ENCODE measurements at regions not wholly inside any gene's neighbourhood (a gene's known extent, or its start where the extent isn't known, plus 50 kb on each side); places are given as distances from the start of the nearest gene placed in this dataset.
"Not testable (repeated sequence)": the region's sequence is repeated elsewhere in the genome, so short reads cannot be mapped to it uniquely, and the experiment has no call there.

DNA sequence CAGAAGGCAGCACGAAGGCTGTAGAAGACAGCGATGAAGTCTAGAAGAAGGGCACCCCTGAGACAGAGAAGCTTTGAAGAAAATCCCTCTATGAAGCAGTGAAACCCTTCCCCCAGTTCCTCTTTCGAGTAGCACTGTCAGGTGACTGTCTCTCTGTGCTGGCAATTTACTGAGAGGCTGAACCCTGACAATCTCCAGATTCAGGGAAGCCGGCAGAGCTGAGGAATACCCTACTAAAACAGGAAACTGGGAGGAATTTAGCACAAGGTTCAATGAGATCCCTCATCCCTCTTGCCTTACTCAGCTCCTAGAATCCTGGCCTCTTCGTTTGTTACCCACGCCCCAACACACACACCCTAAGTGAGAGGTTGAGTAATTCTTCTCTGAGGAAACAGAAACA is 239.7 kb upstream of the NOCT start:
- no peaks in the 10 kb centered on the region for H3K4me1 ChIP-seq (ENCODE audit: control insufficient read depth, insufficient read depth, low read length)
- H3K27me3 ChIP-seq (ENCODE audit: control insufficient read depth, insufficient read depth, low read length) = no peaks in the 10 kb centered on the region
- H3K9me3 ChIP-seq (ENCODE audit: control insufficient read depth, low read length) = no peaks in the 10 kb centered on the region
- H3K36me3 ChIP-seq (ENCODE audit: control insufficient read depth, insufficient read depth, low read length) = no peaks in the 10 kb centered on the region
- H3K4me3 ChIP-seq (ENCODE audit: low read length) = no peak overlapping the region
- H3K9ac ChIP-seq (ENCODE audit: low read length) = no peak overlapping the region

DNA sequence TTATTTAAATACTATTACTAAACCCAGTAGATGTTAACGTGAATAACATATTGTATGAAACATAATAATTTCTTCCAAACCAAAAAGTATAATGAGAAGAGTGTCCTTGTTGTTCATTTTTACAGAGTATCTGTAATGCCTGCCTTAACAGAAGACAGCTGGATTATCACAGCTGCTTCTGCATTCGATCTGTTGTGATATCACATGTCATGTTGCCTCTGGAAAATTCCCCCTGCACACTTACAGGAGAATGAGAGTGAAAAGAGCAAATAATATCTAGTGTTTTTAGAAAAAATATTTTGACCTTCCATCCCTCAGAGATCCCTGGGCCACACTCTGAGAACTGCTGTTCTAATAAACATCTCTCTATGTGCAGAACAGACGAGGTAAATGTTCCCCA is 240.1 kb upstream of the NOCT start:
- no peaks in the 10 kb centered on the region for H3K36me3 ChIP-seq (ENCODE audit: control insufficient read depth, insufficient read depth, low read length)
- H3K9ac ChIP-seq (ENCODE audit: low read length) = no peak overlapping the region
- no peaks in the 10 kb centered on the region for H3K4me1 ChIP-seq (ENCODE audit: control insufficient read depth, insufficient read depth, low read length)
- no peak overlapping the region for H3K4me3 ChIP-seq (ENCODE audit: low read length)
- H3K27me3 ChIP-seq (ENCODE audit: control insufficient read depth, insufficient read depth, low read length) = no peaks in the 10 kb centered on the region
- no peaks in the 10 kb centered on the region for H3K9me3 ChIP-seq (ENCODE audit: control insufficient read depth, low read length)

DNA sequence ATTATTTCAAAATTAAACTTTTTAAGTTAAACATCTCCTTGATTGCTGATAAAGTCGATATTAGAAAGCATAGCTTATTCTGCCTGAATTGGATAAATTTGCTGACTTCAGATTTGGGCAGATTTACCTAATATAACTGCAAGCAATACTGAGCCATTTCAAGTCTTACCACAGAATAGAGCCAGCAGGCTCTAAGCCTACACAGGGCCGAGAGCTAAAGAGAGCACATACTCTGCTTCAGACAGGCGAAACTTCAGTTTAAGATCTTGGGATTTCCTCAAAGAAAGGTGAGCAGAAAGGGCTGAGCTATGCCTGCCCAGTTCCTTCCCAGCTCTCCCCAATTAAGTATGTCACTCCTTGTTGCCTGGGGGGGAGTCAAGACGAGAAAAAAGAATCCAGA is 240.6 kb upstream of the NOCT start:
- Histone ChIP-seq H3K9me3 (ENCODE audit: control insufficient read depth, low read length) (no peaks in the 10 kb centered on the region), H3K9ac (ENCODE audit: low read length) (no peak overlapping the region), H3K4me3 (ENCODE audit: low read length) (no peak overlapping the region), H3K36me3 (ENCODE audit: control insufficient read depth, insufficient read depth, low read length) (no peaks in the 10 kb centered on the region), H3K4me1 (ENCODE audit: control insufficient read depth, insufficient read depth, low read length) (no peaks in the 10 kb centered on the region), H3K27me3 (ENCODE audit: control insufficient read depth, insufficient read depth, low read length) (no peaks in the 10 kb centered on the region)

DNA sequence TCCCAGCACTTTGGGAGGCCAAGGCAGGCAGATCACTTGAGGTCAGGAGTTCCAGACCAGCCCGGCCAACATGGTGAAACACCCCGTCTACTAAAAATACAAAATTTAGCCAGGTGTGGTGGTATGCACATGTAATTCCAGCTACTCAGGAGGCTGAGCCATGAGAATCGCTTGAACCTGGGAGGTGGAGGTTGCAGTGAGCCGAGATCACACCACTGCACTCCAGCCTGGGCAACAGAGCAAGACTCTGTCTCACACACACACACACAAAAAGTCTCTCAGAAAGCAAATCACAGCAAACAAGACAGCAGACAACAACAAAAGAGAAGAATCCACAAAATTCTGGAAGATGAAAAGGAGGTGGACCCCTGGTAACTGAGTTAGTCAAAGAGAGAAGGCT is 241.5 kb upstream of the NOCT start:
- not testable (repeated sequence) for H3K4me3 ChIP-seq (ENCODE audit: low read length); H3K4me1 ChIP-seq (ENCODE audit: control insufficient read depth, insufficient read depth, low read length); H3K36me3 ChIP-seq (ENCODE audit: control insufficient read depth, insufficient read depth, low read length); H3K9me3 ChIP-seq (ENCODE audit: control insufficient read depth, low read length); H3K9ac ChIP-seq (ENCODE audit: low read length); H3K27me3 ChIP-seq (ENCODE audit: control insufficient read depth, insufficient read depth, low read length)

DNA sequence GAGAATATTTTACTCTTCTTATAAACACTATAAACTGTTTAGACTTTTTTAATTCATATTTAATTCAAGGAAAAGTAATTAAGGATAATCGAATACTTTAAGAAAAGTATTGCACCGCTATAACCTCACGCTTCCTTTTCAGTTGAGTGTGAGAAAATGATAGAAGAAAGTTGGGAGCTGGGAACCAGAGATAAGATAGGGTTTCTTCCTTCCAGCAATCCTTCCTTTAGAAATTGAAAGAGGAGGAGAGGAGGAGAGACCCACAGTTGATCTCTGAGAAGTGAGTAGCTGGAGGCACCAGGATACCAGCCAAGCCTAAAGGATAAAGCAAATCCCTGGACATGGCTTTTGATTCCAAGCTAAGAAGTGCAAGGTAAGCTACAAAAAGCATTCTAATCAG is 242.3 kb upstream of the NOCT start:
- H3K9me3 ChIP-seq (ENCODE audit: control insufficient read depth, low read length) = no peaks in the 10 kb centered on the region
- no peaks in the 10 kb centered on the region for H3K4me1 ChIP-seq (ENCODE audit: control insufficient read depth, insufficient read depth, low read length)
- no peaks in the 10 kb centered on the region for H3K27me3 ChIP-seq (ENCODE audit: control insufficient read depth, insufficient read depth, low read length)
- no peak overlapping the region for H3K9ac ChIP-seq (ENCODE audit: low read length)
- no peak overlapping the region for H3K4me3 ChIP-seq (ENCODE audit: low read length)
- no peaks in the 10 kb centered on the region for H3K36me3 ChIP-seq (ENCODE audit: control insufficient read depth, insufficient read depth, low read length)

DNA sequence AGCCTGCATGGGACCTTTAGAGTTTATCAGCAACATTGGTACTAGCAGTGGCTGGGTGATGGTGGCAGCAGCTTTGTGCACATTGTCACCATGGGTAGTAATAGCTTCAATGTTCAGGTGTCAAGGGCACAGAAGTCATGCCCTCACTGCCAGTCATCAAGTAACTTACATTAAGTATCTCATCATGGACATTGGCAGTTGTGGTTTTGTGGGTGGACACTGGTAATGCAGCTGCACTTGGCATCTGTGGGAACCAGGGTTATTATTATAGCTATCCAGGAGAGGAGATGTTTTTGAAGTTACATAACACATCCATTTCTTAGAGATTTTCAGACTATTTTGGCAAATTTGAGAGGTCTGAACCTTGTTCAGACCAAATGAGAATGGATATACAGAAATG is 243.2 kb upstream of the NOCT start:
- Histone ChIP-seq H3K4me3 (ENCODE audit: low read length) (no peak overlapping the region), H3K9ac (ENCODE audit: low read length) (no peak overlapping the region), H3K4me1 (ENCODE audit: control insufficient read depth, insufficient read depth, low read length) (no peaks in the 10 kb centered on the region), H3K9me3 (ENCODE audit: control insufficient read depth, low read length) (no peaks in the 10 kb centered on the region), H3K36me3 (ENCODE audit: control insufficient read depth, insufficient read depth, low read length) (no peaks in the 10 kb centered on the region), H3K27me3 (ENCODE audit: control insufficient read depth, insufficient read depth, low read length) (no peaks in the 10 kb centered on the region)

DNA sequence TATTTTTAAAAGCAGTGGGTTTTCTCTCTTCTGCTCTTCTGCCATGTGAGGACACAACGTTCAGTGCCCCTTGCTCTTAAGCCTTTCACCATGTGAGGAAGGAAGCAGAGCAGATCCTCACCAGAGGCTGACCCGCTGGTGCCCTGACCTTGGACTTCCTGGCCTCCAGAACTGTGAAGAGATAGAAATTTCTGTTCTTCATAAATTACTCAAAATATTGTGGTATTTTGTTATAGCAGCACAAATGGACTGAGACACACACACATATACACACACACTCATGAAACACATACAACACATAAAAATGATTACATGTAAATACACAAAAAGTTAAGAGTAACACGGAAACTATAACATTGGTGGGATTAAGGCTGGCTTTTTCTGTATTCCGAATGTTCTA is 244.8 kb upstream of the NOCT start:
- Histone ChIP-seq H3K4me1 (ENCODE audit: control insufficient read depth, insufficient read depth, low read length) (no peaks in the 10 kb centered on the region), H3K27me3 (ENCODE audit: control insufficient read depth, insufficient read depth, low read length) (no peaks in the 10 kb centered on the region), H3K36me3 (ENCODE audit: control insufficient read depth, insufficient read depth, low read length) (no peaks in the 10 kb centered on the region), H3K4me3 (ENCODE audit: low read length) (no peak overlapping the region), H3K9me3 (ENCODE audit: control insufficient read depth, low read length) (no peaks in the 10 kb centered on the region), H3K9ac (ENCODE audit: low read length) (no peak overlapping the region)

DNA sequence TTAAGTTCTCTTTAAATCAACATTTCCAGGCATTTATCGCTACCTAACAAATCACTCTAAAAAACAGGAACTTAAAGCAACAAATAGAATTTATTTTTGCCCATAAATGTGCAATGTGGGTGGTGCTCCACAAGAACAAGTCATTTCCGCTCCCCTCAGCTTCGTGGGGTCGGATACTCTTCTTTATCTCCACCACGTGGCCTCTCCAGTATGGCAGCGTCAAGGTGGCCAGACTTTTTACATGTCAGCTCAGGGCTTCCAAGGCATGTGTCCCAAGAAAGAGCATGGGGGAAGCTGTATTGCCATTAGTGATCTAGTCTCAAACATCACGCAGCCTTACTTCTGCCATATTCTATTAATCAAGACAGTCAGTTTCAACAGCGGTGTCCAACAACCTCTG is 249.2 kb upstream of the NOCT start:
- Histone ChIP-seq H3K4me1 (ENCODE audit: control insufficient read depth, insufficient read depth, low read length) (no peaks in the 10 kb centered on the region), H3K9me3 (ENCODE audit: control insufficient read depth, low read length) (no peaks in the 10 kb centered on the region), H3K27me3 (ENCODE audit: control insufficient read depth, insufficient read depth, low read length) (no peaks in the 10 kb centered on the region), H3K4me3 (ENCODE audit: low read length) (no peak overlapping the region), H3K36me3 (ENCODE audit: control insufficient read depth, insufficient read depth, low read length) (no peaks in the 10 kb centered on the region), H3K9ac (ENCODE audit: low read length) (no peak overlapping the region)

DNA sequence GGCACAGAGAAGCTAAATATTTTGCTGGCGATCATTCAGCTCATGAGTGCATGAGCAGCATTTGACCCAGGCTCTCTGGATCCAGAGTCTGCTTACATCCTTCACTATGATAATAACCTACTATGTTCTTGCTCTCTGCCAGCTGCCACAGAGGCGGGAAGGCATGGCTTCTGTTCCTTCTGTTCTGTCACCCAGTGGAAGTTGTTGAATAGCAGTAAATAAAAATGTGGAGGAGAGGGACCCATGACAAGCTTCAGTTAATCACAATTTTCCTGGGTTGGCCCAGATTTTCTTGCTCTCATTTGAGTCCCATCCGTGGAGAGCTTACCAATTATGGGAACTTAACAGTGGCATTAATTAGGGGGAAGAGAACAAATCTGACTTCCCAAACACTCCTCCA is 250.1 kb upstream of the NOCT start:
- H3K9ac ChIP-seq (ENCODE audit: low read length) = no peak overlapping the region
- no peaks in the 10 kb centered on the region for H3K27me3 ChIP-seq (ENCODE audit: control insufficient read depth, insufficient read depth, low read length)
- no peaks in the 10 kb centered on the region for H3K4me1 ChIP-seq (ENCODE audit: control insufficient read depth, insufficient read depth, low read length)
- no peaks in the 10 kb centered on the region for H3K36me3 ChIP-seq (ENCODE audit: control insufficient read depth, insufficient read depth, low read length)
- H3K9me3 ChIP-seq (ENCODE audit: control insufficient read depth, low read length) = no peaks in the 10 kb centered on the region
- no peak overlapping the region for H3K4me3 ChIP-seq (ENCODE audit: low read length)

DNA sequence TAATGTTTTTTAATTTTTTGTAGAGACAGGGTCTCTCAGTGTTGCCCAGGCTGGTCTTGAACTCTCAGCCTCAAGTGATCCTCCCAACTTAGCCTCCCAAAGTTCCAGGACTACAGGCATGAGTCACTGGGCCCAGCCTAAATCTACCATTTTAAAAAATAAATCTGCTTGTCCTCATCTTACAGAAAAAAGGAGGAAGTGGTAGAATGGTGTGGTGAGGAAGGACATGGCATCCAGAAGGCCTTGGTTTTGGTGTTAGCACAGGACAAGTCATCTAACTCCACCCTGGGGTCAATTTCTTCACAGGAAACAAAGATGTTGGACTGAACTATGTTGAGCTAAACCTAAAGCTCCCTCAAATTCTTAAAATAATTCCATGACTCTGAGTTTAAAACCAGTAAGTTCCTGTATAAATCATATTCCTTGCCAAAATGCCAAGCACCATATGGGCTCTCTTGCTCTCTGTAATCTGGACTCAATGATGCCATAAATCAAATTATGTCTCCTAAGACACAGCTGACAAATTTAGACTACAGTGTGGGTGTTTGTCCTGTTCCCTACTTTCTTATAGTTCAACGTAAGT is 253.9 kb upstream of the NOCT start:
- Histone ChIP-seq H3K9me3 (ENCODE audit: control insufficient read depth, low read length) (no peaks in the 10 kb centered on the region), H3K4me1 (ENCODE audit: control insufficient read depth, insufficient read depth, low read length) (no peaks in the 10 kb centered on the region), H3K4me3 (ENCODE audit: low read length) (no peak overlapping the region)

DNA sequence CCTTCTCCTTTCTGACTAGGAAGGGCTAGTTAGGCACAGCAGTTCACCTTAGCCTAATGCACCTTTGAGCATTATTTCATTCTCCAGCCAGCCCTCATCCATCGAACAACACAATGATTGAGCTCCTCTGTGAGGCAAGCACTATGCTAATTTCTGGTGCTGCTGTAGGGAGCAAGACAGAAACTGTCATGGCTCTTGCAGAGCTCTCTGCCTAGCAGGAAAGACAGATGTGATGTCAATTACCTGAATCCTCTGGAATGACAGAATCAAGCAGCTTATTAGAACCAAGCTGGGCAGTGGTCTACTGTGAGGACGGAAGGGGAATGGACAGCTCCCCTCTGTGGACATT is 256.1 kb upstream of the NOCT start:
- Histone ChIP-seq H3K4me3 (ENCODE audit: low read length) (no peak overlapping the region), H3K4me1 (ENCODE audit: control insufficient read depth, insufficient read depth, low read length) (no peaks in the 10 kb centered on the region), H3K9ac (ENCODE audit: low read length) (no peak overlapping the region), H3K9me3 (ENCODE audit: control insufficient read depth, low read length) (no peaks in the 10 kb centered on the region), H3K27me3 (ENCODE audit: control insufficient read depth, insufficient read depth, low read length) (no peaks in the 10 kb centered on the region), H3K36me3 (ENCODE audit: control insufficient read depth, insufficient read depth, low read length) (no peaks in the 10 kb centered on the region)

More for the DNA sequence above, 253.9 kb upstream of the NOCT start:
- Histone ChIP-seq H3K36me3 (ENCODE audit: control insufficient read depth, insufficient read depth, low read length) (no peaks in the 10 kb centered on the region), H3K27me3 (ENCODE audit: control insufficient read depth, insufficient read depth, low read length) (no peaks in the 10 kb centered on the region), H3K9ac (ENCODE audit: low read length) (no peak overlapping the region)

DNA sequence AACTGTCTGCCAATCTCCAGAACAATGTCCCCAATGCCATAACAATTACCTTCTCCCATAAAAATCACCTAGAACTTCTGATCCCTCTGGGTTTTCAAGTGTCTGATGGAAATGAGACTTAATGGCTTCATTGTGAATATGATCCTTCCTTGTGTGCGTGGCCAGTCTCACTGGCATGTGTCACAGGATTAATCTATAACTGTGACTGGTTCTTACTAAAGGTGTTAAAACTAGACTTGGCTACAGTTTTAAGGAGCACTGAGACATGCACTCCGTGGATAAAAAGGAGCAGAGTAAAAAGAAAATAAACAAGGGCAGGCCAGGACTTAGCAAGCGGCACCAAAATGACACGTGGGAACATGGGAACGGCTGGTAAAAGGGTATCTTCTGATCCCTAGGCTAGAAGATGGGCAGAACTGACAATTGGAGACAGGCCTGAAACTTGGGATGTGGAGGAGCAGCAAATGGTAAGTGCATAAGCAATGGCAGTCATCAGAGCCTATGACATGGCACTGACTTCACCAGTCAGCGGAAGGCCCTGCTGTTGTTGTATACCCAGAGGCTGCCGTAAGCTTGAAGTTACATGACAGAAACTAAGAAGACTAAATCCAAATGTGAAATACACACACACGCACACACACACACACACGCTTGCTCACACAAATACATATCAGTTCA is 256.6 kb upstream of the NOCT start:
- no peaks in the 10 kb centered on the region for H3K36me3 ChIP-seq (ENCODE audit: control insufficient read depth, insufficient read depth, low read length)
- no peak overlapping the region for H3K4me3 ChIP-seq (ENCODE audit: low read length)
- H3K9ac ChIP-seq (ENCODE audit: low read length) = no peak overlapping the region
- no peaks in the 10 kb centered on the region for H3K27me3 ChIP-seq (ENCODE audit: control insufficient read depth, insufficient read depth, low read length)
- H3K4me1 ChIP-seq (ENCODE audit: control insufficient read depth, insufficient read depth, low read length) = no peaks in the 10 kb centered on the region
- H3K9me3 ChIP-seq (ENCODE audit: control insufficient read depth, low read length) = no peaks in the 10 kb centered on the region

DNA sequence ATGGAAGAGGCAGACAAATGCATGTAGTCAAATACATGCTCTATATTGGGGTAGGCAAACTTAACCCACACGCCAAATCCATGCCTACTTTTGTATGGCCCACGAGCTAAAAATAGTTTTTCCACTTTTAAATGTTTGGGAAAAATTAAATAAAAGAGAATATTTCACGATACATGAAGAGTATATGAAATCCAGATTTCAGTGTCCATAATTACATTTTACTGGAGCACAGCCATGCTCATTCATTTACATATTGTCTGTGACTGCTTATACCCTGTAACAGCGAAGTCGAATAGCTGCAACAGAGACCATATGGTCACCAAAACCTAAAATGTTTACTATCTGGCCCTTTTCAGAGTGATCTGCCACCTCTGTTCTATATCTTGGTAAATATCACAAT is 257.4 kb upstream of the NOCT start:
- no peak overlapping the region for H3K4me3 ChIP-seq (ENCODE audit: low read length)
- H3K36me3 ChIP-seq (ENCODE audit: control insufficient read depth, insufficient read depth, low read length) = no peaks in the 10 kb centered on the region
- no peaks in the 10 kb centered on the region for H3K27me3 ChIP-seq (ENCODE audit: control insufficient read depth, insufficient read depth, low read length)
- no peaks in the 10 kb centered on the region for H3K9me3 ChIP-seq (ENCODE audit: control insufficient read depth, low read length)
- H3K9ac ChIP-seq (ENCODE audit: low read length) = no peak overlapping the region
- no peaks in the 10 kb centered on the region for H3K4me1 ChIP-seq (ENCODE audit: control insufficient read depth, insufficient read depth, low read length)
